ENCODE measurements at regions not wholly inside any gene's neighbourhood (a gene's known extent, or its start where the extent isn't known, plus 50 kb on each side); places are given as distances from the start of the nearest gene placed in this dataset.

DNA sequence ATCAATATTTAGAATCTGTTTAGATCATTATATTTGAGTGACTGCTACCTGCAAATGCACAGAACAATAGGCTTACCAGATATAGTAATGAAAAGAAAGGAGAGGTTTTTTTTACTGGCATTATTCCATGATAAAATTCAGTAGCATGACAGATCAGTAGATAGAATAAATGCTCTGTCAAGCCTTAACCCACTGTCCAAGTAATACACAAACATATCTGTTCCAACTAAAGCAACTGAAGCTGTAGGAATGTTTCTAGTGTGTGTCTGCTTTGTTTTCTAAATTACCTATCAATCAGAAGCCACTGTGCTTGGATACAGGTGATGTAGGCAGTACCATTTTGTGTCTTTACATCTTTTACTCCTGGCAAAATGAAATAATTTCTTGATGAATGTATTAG, 604.6 kb downstream of the PCDH7 start:
- TF ChIP-seq, protein P1, sequence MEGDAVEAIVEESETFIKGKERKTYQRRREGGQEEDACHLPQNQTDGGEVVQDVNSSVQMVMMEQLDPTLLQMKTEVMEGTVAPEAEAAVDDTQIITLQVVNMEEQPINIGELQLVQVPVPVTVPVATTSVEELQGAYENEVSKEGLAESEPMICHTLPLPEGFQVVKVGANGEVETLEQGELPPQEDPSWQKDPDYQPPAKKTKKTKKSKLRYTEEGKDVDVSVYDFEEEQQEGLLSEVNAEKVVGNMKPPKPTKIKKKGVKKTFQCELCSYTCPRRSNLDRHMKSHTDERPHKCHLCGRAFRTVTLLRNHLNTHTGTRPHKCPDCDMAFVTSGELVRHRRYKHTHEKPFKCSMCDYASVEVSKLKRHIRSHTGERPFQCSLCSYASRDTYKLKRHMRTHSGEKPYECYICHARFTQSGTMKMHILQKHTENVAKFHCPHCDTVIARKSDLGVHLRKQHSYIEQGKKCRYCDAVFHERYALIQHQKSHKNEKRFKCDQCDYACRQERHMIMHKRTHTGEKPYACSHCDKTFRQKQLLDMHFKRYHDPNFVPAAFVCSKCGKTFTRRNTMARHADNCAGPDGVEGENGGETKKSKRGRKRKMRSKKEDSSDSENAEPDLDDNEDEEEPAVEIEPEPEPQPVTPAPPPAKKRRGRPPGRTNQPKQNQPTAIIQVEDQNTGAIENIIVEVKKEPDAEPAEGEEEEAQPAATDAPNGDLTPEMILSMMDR (conservative IDR thresholded peaks at IDR 0.05; ENCODE audit: low read depth, low read length): no peak
- TF ChIP-seq EZH2 (IDR thresholded peaks at IDR 0.05; ENCODE audit: low read length, unreplicated experiment) (no peak), EZH2phosphoT487 (IDR thresholded peaks at IDR 0.05; ENCODE audit: borderline replicate concordance, low read length) (no peak)
